ENCODE measurements at regions not wholly inside any gene's neighbourhood (a gene's known extent, or its start where the extent isn't known, plus 50 kb on each side); places are given as distances from the start of the nearest gene placed in this dataset.

DNA sequence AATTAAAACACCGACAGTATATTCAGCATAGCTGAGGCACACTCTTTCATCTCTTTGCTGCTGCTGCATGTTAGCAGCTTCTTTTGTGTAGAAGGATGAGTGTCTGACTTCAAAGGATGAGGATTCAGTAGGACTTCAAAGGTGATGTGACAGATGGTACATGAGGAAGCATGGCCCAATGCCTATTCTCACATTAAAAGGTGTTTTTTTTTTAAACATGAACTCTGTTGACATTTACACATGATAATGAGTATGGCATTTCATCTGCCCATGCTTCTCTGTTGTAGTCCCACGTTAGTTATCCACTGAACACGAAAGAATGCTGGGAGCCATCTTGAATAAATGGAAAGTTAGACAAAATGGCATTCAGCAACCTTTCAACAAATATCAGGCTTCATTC is 1950.8 kb upstream of the PIK3C3 start:
- Histone ChIP-seq H3K9me3 (ENCODE audit: low read depth) (no peaks in the 10 kb centered on the region), H3K4me1 (ENCODE audit: low read depth) (no peaks in the 10 kb centered on the region), H3K36me3 (no peaks in the 10 kb centered on the region), H3K27me3 (no peaks in the 10 kb centered on the region), H3K27ac (no peak overlapping the region), H3K4me3 (no peak overlapping the region)
- no peak for TF ChIP-seq CTCF (IDR thresholded peaks at IDR 0.05; ENCODE audit: low read depth, low read length)
- no peak for DNase-seq (ENCODE audit: low read depth in 1 of 2, low spot score in 1 of 2)

DNA sequence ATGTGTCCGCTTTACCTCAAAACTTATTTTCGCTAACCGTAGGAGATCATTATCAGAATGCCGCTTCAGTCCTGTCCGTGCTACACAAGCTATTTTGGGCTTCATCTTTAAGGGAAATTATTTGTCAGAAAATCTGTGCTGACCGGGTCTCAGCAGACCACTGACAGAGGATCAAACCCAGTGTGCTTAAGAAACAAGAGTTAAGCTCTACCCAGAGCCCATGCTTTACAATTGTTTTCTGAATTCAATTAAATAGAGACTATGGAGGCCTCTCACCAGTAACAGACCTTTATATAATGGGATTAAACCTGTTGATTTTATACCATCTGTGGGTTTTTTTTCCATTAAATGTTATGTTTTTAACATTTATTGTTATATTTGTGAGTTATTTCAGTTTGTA is 1956.7 kb upstream of the PIK3C3 start:
- no peak overlapping the region for H3K27ac ChIP-seq
- no peaks in the 10 kb centered on the region for H3K9me3 ChIP-seq (ENCODE audit: low read depth)
- no peaks in the 10 kb centered on the region for H3K27me3 ChIP-seq
- H3K4me1 ChIP-seq (ENCODE audit: low read depth), result no peaks in the 10 kb centered on the region
- no peak for TF ChIP-seq CTCF (IDR thresholded peaks at IDR 0.05; ENCODE audit: low read depth, low read length)
- DNase-seq (ENCODE audit: low read depth in 1 of 2, low spot score in 1 of 2), result no peak
- no peak overlapping the region for H3K4me3 ChIP-seq
- no peaks in the 10 kb centered on the region for H3K36me3 ChIP-seq

DNA sequence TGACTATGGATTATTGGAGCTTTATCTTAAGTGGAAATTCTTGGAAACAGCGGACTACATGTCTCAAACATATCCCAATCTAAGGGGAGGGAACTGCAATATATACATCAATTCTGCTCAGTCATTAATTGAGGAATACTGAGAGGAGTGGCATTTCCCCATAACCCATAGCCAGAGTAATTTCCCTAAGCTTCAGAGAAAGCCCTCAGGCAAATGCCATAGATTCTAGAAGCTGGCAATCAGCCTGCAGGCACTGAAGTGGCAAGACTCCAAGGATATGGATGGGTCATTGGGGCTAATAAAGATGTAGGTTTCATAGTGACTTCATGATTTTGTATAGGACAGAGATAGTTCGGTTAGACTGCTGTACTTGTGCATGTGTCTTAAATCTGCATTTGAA is 1960.5 kb upstream of the PIK3C3 start:
- no peaks in the 10 kb centered on the region for H3K9me3 ChIP-seq (ENCODE audit: low read depth)
- no peak overlapping the region for H3K4me3 ChIP-seq
- no peaks in the 10 kb centered on the region for H3K4me1 ChIP-seq (ENCODE audit: low read depth)
- no peaks in the 10 kb centered on the region for H3K36me3 ChIP-seq
- no peak for TF ChIP-seq CTCF (IDR thresholded peaks at IDR 0.05; ENCODE audit: low read depth, low read length)
- no peak for DNase-seq (ENCODE audit: low read depth in 1 of 2, low spot score in 1 of 2)
- no peaks in the 10 kb centered on the region for H3K27me3 ChIP-seq
- no peak overlapping the region for H3K27ac ChIP-seq

DNA sequence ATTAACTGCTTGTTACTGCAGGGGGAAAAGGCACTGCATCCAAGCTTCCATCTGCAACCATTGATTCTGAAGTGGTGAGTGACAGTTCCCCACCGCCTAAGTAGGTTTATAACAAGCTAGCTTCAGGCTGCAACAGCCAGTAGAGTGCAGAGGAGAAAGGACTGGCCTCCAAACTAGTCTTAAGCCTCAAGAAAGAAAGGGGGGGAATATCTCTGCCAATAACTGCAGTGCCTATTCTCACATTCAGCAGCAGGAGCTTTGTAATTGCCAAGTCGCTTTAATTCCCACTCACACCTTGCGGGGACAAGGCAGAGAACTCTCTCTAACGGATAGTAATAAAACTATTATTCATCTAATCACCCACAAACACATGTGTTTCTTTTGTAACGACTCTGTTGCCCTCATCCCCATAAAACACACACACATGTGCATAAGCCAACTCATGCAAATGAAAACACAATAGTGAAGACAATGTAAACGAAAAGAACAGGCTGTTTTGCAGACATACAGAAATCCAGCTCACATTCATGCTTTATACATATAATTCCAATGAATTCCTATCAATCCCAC is 1963.3 kb upstream of the PIK3C3 start:
- DNase-seq (ENCODE audit: low read depth in 1 of 2, low spot score in 1 of 2), result peak in 1 of 2 donors; percentile 27
- no peak for TF ChIP-seq CTCF (IDR thresholded peaks at IDR 0.05; ENCODE audit: low read depth, low read length)
- no peak overlapping the region for H3K4me3 ChIP-seq
- H3K9me3 ChIP-seq (ENCODE audit: low read depth), result no peaks in the 10 kb centered on the region
- no peaks in the 10 kb centered on the region for H3K27me3 ChIP-seq
- no peak overlapping the region for H3K27ac ChIP-seq
- no peaks in the 10 kb centered on the region for H3K4me1 ChIP-seq (ENCODE audit: low read depth)
- H3K36me3 ChIP-seq, result no peaks in the 10 kb centered on the region

GRCh38 chr18:39990540-39990939 is 1964.5 kb upstream of the PIK3C3 start:
- TF ChIP-seq CTCF (IDR thresholded peaks at IDR 0.05; ENCODE audit: low read depth, low read length), result no peak
- H3K27ac ChIP-seq, result no peak overlapping the region
- no peaks in the 10 kb centered on the region for H3K27me3 ChIP-seq
- no peaks in the 10 kb centered on the region for H3K9me3 ChIP-seq (ENCODE audit: low read depth)
- no peaks in the 10 kb centered on the region for H3K4me1 ChIP-seq (ENCODE audit: low read depth)
- no peak for DNase-seq (ENCODE audit: low read depth in 1 of 2, low spot score in 1 of 2)
- no peak overlapping the region for H3K4me3 ChIP-seq
- H3K36me3 ChIP-seq, result no peaks in the 10 kb centered on the region

GRCh38 chr18:39976771-39977170 is 1978.3 kb upstream of the PIK3C3 start:
- Histone ChIP-seq H3K4me1 (ENCODE audit: low read depth) (no peaks in the 10 kb centered on the region), H3K27ac (no peak overlapping the region), H3K9me3 (ENCODE audit: low read depth) (no peaks in the 10 kb centered on the region), H3K36me3 (no peaks in the 10 kb centered on the region), H3K27me3 (no peaks in the 10 kb centered on the region), H3K4me3 (no peak overlapping the region)
- no peak for DNase-seq (ENCODE audit: low read depth in 1 of 2, low spot score in 1 of 2)
- no peak for TF ChIP-seq CTCF (IDR thresholded peaks at IDR 0.05; ENCODE audit: low read depth, low read length)

Measured in cardiac muscle cell (in vitro differentiated cells and primary cell).